Liver (tissue), 8 donors: ENCODE measurements at regions not wholly inside any gene's neighbourhood (a gene's known extent, or its start where the extent isn't known, plus 50 kb on each side); places are given as distances from the start of the nearest gene placed in this dataset.

ENCODE experiments used
- DNase-seq: peaks from one replicate; pipeline ENCODE4 v3.0.0-alpha.2; 2017; ENCODE audit warnings: low spot score
- H3K27ac ChIP-seq, 2 donors: one replicate each; pipeline ENCODE4 v1.7.0; 2013; ENCODE audit warnings: inconsistent platforms in 2 of 2, low read length in 2 of 2, control low read depth in 1 of 2, low read depth in 1 of 2, mild to moderate bottlenecking in 1 of 2
- H3K27me3 ChIP-seq, 4 donors: one replicate each; pipeline versions ENCODE4 v1.6.1 to v1.7.0; 2013; ENCODE audit warnings: low read length in 3 of 4, inconsistent platforms in 1 of 4, mild to moderate bottlenecking in 1 of 4, moderate library complexity in 1 of 4; ENCODE audit not compliant: control insufficient read depth in 4 of 4, insufficient read depth in 4 of 4
- H3K36me3 ChIP-seq, 4 donors: one replicate each; pipeline versions ENCODE4 v1.6.1 to v1.7.0; 2013; ENCODE audit warnings: low read length in 3 of 4, mild to moderate bottlenecking in 3 of 4, low read depth in 1 of 4, moderate library complexity in 1 of 4; ENCODE audit not compliant: control insufficient read depth in 4 of 4, insufficient read depth in 3 of 4
- H3K4me1 ChIP-seq, 4 donors: one replicate each; pipeline versions ENCODE4 v1.6.1 to v1.7.0; 2013; ENCODE audit warnings: low read length in 3 of 4, mild to moderate bottlenecking in 3 of 4, moderate library complexity in 1 of 4; ENCODE audit not compliant: control insufficient read depth in 4 of 4, insufficient read depth in 4 of 4
- H3K4me3 ChIP-seq, 3 donors: one replicate each; pipeline versions ENCODE4 v1.6.1 to v1.7.0; 2013; ENCODE audit warnings: low read length in 3 of 3, control low read depth in 1 of 3, low read depth in 1 of 3, mild to moderate bottlenecking in 1 of 3
- H3K9ac ChIP-seq, 2 donors: one replicate each; pipeline ENCODE4 v1.7.0; 2013; ENCODE audit warnings: low read length in 2 of 2, mild to moderate bottlenecking in 2 of 2, moderate library complexity in 2 of 2, control low read depth in 1 of 2, low read depth in 1 of 2
- H3K9me3 ChIP-seq, 4 donors: one replicate each; pipeline versions ENCODE4 v1.6.1 to v1.7.0; 2013; ENCODE audit warnings: low read length in 3 of 4; ENCODE audit not compliant: control insufficient read depth in 4 of 4
- EGR1 ChIP-seq, 2 donors: IDR thresholded peaks; 2 replicates each; pipeline ENCODE4 v1.6.1; 2016 to 2018; ENCODE audit warnings: antibody characterized with exemption in 2 of 2, low read depth in 2 of 2
- FOXA1 ChIP-seq: IDR thresholded peaks from 2 replicates; pipeline ENCODE4 v1.6.1; 2016; ENCODE audit warnings: antibody characterized with exemption
- FOXA2 ChIP-seq: IDR thresholded peaks from 2 replicates; pipeline ENCODE4 v1.6.1; 2016; ENCODE audit warnings: antibody characterized with exemption
- GABPA ChIP-seq, 2 donors: IDR thresholded peaks in 1 of 2; conservative IDR thresholded peaks in 1 of 2; 2 replicates each; pipeline ENCODE4 v1.6.1; 2016; ENCODE audit warnings: antibody characterized with exemption in 2 of 2, mild to moderate bottlenecking in 1 of 2, moderate library complexity in 1 of 2
- HNF4A ChIP-seq, 2 donors: conservative IDR thresholded peaks; 2 replicates each; pipeline ENCODE4 v1.6.1; 2016; ENCODE audit warnings: antibody characterized with exemption in 2 of 2, mild to moderate bottlenecking in 2 of 2
- HNF4G ChIP-seq: IDR thresholded peaks from 2 replicates; pipeline ENCODE4 v1.6.1; 2016; ENCODE audit warnings: antibody characterized with exemption
- JUND ChIP-seq, 2 donors: IDR thresholded peaks; 2 replicates each; pipeline ENCODE4 v1.6.1; 2016; ENCODE audit warnings: antibody characterized with exemption in 2 of 2
- NR2F2 ChIP-seq: IDR thresholded peaks from 2 replicates; pipeline ENCODE4 v1.6.1; 2016; ENCODE audit warnings: antibody characterized with exemption
- RAD21 ChIP-seq, 2 donors: IDR thresholded peaks; 2 replicates each; pipeline ENCODE4 v1.6.1; 2016; ENCODE audit warnings: antibody characterized with exemption in 2 of 2, mild to moderate bottlenecking in 2 of 2
- RXRA ChIP-seq, 2 donors: IDR thresholded peaks; 2 replicates each; pipeline ENCODE4 v1.6.1; 2017 to 2018; ENCODE audit warnings: antibody characterized with exemption in 2 of 2, mild to moderate bottlenecking in 1 of 2
- SP1 ChIP-seq: IDR thresholded peaks from 2 replicates; pipeline ENCODE4 v1.6.1; 2018; ENCODE audit warnings: antibody characterized with exemption, mild to moderate bottlenecking
- TAF1 ChIP-seq: conservative IDR thresholded peaks from 2 replicates; pipeline ENCODE4 v1.6.1; 2016; ENCODE audit warnings: antibody characterized with exemption, mild to moderate bottlenecking
- YY1 ChIP-seq: IDR thresholded peaks from 2 replicates; pipeline ENCODE4 v1.6.1; 2016; ENCODE audit warnings: antibody characterized with exemption, mild to moderate bottlenecking
- WGBS: extraction: QIAGEN DNeasy Blood & Tissue Kit; methylation state at CpG from one replicate; pipeline ENCODE4 v1.1.7; 2013; 5-methylcytosine and 5-hydroxymethylcytosine counted together
- TF ChIP-seq, protein P1 (sequence below): IDR thresholded peaks from 2 replicates; pipeline ENCODE4 v1.6.1; 2016; ENCODE audit warnings: antibody characterized with exemption, mild to moderate bottlenecking
- TF ChIP-seq, protein P2 (sequence below): IDR thresholded peaks from 2 replicates; pipeline ENCODE4 v1.6.1; 2016; ENCODE audit warnings: antibody characterized with exemption
- TF ChIP-seq, protein P3 (sequence below): IDR thresholded peaks from 2 replicates; pipeline ENCODE4 v1.6.1; 2016; ENCODE audit warnings: antibody characterized with exemption
- TF ChIP-seq, protein P4 (sequence below): fragments of 150-350 bp; IDR thresholded peaks from 2 replicates; pipeline ENCODE4 v1.5.1; 2017; ENCODE audit warnings: improper control_type of control experiment, low read depth, low read length; ENCODE audit not compliant: missing input control
- TF ChIP-seq, protein P5 (sequence below): IDR thresholded peaks from 2 replicates; pipeline ENCODE4 v1.6.1; 2016; ENCODE audit warnings: antibody characterized with exemption
- donor health status: healthy.
- donor health status: healthy.
- donor health status: healthy.
- donor health status: healthy.
- donor health status: healthy.

DNA sequence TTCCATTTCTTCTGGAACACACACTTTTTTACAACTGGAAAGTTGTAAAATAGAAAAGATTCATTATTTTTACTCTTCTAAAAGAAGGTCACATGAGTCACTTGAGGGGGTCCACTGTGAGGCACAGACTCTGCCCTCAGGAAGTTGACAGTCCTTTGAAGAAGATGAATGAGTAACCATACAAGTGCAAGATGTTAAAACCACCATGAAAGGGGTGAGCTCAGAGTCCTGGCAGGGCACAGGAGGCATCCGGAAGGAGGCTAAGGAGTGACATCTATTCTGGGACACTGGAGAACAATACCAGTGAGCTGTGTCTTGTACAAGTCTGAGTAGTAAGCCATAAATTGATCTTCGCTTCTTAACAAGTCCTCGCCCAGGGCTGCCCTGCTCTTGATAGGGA is 126.0 kb upstream of the FRMD6 start:
- DNase-seq: no peak
- no peaks in the 10 kb centered on the region for H3K4me1 ChIP-seq
- no peaks in the 10 kb centered on the region for H3K9me3 ChIP-seq
- no peak overlapping the region for H3K9ac ChIP-seq
- no peak overlapping the region for H3K27ac ChIP-seq
- no peaks in the 10 kb centered on the region for H3K36me3 ChIP-seq
- TF ChIP-seq, protein P1, sequence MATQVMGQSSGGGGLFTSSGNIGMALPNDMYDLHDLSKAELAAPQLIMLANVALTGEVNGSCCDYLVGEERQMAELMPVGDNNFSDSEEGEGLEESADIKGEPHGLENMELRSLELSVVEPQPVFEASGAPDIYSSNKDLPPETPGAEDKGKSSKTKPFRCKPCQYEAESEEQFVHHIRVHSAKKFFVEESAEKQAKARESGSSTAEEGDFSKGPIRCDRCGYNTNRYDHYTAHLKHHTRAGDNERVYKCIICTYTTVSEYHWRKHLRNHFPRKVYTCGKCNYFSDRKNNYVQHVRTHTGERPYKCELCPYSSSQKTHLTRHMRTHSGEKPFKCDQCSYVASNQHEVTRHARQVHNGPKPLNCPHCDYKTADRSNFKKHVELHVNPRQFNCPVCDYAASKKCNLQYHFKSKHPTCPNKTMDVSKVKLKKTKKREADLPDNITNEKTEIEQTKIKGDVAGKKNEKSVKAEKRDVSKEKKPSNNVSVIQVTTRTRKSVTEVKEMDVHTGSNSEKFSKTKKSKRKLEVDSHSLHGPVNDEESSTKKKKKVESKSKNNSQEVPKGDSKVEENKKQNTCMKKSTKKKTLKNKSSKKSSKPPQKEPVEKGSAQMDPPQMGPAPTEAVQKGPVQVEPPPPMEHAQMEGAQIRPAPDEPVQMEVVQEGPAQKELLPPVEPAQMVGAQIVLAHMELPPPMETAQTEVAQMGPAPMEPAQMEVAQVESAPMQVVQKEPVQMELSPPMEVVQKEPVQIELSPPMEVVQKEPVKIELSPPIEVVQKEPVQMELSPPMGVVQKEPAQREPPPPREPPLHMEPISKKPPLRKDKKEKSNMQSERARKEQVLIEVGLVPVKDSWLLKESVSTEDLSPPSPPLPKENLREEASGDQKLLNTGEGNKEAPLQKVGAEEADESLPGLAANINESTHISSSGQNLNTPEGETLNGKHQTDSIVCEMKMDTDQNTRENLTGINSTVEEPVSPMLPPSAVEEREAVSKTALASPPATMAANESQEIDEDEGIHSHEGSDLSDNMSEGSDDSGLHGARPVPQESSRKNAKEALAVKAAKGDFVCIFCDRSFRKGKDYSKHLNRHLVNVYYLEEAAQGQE: no peak
- TF ChIP-seq, protein P2, sequence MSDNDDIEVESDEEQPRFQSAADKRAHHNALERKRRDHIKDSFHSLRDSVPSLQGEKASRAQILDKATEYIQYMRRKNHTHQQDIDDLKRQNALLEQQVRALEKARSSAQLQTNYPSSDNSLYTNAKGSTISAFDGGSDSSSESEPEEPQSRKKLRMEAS: no peak
- TF ChIP-seq FOXA1 (no peak), HNF4A (conservative IDR thresholded peaks at IDR 0.05) (no peak), EGR1 (IDR thresholded peaks at IDR 0.05; ENCODE audit: low read depth in 2 of 2) (no peak), HNF4G (no peak), GABPA (IDR thresholded peaks at IDR 0.05 in 1 of 2, conservative IDR thresholded peaks at IDR 0.05 in 1 of 2) (no peak), FOXA2 (no peak), YY1 (no peak), JUND (IDR thresholded peaks at IDR 0.05) (no peak), RXRA (IDR thresholded peaks at IDR 0.05) (no peak), TAF1 (no peak)
- TF ChIP-seq, protein P3, sequence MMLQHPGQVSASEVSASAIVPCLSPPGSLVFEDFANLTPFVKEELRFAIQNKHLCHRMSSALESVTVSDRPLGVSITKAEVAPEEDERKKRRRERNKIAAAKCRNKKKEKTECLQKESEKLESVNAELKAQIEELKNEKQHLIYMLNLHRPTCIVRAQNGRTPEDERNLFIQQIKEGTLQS: no peak
- TF ChIP-seq, protein P4, sequence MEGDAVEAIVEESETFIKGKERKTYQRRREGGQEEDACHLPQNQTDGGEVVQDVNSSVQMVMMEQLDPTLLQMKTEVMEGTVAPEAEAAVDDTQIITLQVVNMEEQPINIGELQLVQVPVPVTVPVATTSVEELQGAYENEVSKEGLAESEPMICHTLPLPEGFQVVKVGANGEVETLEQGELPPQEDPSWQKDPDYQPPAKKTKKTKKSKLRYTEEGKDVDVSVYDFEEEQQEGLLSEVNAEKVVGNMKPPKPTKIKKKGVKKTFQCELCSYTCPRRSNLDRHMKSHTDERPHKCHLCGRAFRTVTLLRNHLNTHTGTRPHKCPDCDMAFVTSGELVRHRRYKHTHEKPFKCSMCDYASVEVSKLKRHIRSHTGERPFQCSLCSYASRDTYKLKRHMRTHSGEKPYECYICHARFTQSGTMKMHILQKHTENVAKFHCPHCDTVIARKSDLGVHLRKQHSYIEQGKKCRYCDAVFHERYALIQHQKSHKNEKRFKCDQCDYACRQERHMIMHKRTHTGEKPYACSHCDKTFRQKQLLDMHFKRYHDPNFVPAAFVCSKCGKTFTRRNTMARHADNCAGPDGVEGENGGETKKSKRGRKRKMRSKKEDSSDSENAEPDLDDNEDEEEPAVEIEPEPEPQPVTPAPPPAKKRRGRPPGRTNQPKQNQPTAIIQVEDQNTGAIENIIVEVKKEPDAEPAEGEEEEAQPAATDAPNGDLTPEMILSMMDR: no peak
- TF ChIP-seq, protein P5, sequence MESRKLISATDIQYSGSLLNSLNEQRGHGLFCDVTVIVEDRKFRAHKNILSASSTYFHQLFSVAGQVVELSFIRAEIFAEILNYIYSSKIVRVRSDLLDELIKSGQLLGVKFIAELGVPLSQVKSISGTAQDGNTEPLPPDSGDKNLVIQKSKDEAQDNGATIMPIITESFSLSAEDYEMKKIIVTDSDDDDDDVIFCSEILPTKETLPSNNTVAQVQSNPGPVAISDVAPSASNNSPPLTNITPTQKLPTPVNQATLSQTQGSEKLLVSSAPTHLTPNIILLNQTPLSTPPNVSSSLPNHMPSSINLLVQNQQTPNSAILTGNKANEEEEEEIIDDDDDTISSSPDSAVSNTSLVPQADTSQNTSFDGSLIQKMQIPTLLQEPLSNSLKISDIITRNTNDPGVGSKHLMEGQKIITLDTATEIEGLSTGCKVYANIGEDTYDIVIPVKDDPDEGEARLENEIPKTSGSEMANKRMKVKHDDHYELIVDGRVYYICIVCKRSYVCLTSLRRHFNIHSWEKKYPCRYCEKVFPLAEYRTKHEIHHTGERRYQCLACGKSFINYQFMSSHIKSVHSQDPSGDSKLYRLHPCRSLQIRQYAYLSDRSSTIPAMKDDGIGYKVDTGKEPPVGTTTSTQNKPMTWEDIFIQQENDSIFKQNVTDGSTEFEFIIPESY: no peak
- WGBS: 98% methylated on average over 3 of the region's 3 CpGs
- H3K4me3 ChIP-seq: no peak overlapping the region
- H3K27me3 ChIP-seq: no peaks in the 10 kb centered on the region

DNA sequence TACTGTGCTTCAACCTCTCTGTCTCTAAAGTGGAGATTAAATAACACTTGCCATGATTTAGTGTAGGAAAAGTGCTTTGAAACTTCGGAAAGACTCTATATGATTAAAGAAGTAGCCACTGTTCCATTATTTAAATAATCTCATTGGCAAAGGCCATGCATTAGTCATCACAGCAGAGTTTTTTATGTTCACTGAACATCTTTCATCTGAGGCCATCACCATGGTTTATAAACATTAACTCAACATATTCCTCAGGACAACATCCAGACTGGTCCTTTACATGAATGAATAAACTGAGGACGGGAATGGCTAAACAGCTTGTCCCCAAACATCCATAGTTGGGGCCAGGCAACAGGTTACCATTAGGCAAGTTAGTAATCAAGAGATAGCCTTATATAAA is 124.6 kb upstream of the FRMD6 start:
- WGBS: 80% methylated on average over 2 of the region's 2 CpGs
- no peak for DNase-seq
- TF ChIP-seq SP1 (no peak), FOXA2 (no peak), NR2F2 (no peak), RAD21 (IDR thresholded peaks at IDR 0.05) (no peak), RXRA (IDR thresholded peaks at IDR 0.05) (no peak), JUND (IDR thresholded peaks at IDR 0.05) (no peak), HNF4G (no peak), GABPA (IDR thresholded peaks at IDR 0.05 in 1 of 2, conservative IDR thresholded peaks at IDR 0.05 in 1 of 2) (no peak), YY1 (no peak), EGR1 (IDR thresholded peaks at IDR 0.05; ENCODE audit: low read depth in 2 of 2) (no peak), HNF4A (conservative IDR thresholded peaks at IDR 0.05) (no peak), TAF1 (no peak), FOXA1 (no peak)
- TF ChIP-seq, protein P2: no peak
- TF ChIP-seq, protein P5: no peak
- TF ChIP-seq, protein P3: no peak
- TF ChIP-seq, protein P4: no peak

More for the DNA sequence above, 124.6 kb upstream of the FRMD6 start:
- Histone ChIP-seq H3K9me3 (no peaks in the 10 kb centered on the region), H3K9ac (no peak overlapping the region), H3K27ac (no peak overlapping the region), H3K4me1 (no peaks in the 10 kb centered on the region), H3K4me3 (no peak overlapping the region), H3K27me3 (no peaks in the 10 kb centered on the region), H3K36me3 (no peaks in the 10 kb centered on the region)
